Neural progenitor cell (in vitro differentiated cells): ENCODE measurements at regions not wholly inside any gene's neighbourhood (a gene's known extent, or its start where the extent isn't known, plus 50 kb on each side); places are given as distances from the start of the nearest gene placed in this dataset.

Source experiments
- EZH2 ChIP-seq: fragments of 200-600 bp; sonication (generic); IDR thresholded peaks from 2 replicates; pipeline ENCODE4 v1.6.1; 2017; ENCODE audit warnings: antibody characterized with exemption, mild to moderate bottlenecking, moderate library complexity
- EZH2phosphoT487 ChIP-seq: fragments of 200-600 bp; sonication (generic); IDR thresholded peaks from 2 replicates; pipeline ENCODE4 v1.6.1; 2017; ENCODE audit warnings: antibody characterized with exemption
- TF ChIP-seq, protein P1 (sequence below): fragments of 200-600 bp; sonication (generic); IDR thresholded peaks from 2 replicates; pipeline ENCODE4 v1.5.1; 2017; ENCODE audit warnings: antibody characterized with exemption, mild to moderate bottlenecking

GRCh38 chr3:177679568-177680471, 482.5 kb upstream of the TBL1XR1 start:
- TF ChIP-seq EZH2phosphoT487 (no peak), EZH2 (no peak)
- TF ChIP-seq, protein P1, sequence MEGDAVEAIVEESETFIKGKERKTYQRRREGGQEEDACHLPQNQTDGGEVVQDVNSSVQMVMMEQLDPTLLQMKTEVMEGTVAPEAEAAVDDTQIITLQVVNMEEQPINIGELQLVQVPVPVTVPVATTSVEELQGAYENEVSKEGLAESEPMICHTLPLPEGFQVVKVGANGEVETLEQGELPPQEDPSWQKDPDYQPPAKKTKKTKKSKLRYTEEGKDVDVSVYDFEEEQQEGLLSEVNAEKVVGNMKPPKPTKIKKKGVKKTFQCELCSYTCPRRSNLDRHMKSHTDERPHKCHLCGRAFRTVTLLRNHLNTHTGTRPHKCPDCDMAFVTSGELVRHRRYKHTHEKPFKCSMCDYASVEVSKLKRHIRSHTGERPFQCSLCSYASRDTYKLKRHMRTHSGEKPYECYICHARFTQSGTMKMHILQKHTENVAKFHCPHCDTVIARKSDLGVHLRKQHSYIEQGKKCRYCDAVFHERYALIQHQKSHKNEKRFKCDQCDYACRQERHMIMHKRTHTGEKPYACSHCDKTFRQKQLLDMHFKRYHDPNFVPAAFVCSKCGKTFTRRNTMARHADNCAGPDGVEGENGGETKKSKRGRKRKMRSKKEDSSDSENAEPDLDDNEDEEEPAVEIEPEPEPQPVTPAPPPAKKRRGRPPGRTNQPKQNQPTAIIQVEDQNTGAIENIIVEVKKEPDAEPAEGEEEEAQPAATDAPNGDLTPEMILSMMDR, result no peak
